ENCODE measurements at regions not wholly inside any gene's neighbourhood (a gene's known extent, or its start where the extent isn't known, plus 50 kb on each side); places are given as distances from the start of the nearest gene placed in this dataset.

GRCh38 chr21:22260274-22260673 is 1262.1 kb downstream of the NCAM2 start:
- TF ChIP-seq POLR2A (IDR thresholded peaks at IDR 0.05) (no peak), CTCF (IDR thresholded peaks at IDR 0.05) (no peak)
